Transverse colon (tissue), 4 donors: ENCODE measurements at regions not wholly inside any gene's neighbourhood (a gene's known extent, or its start where the extent isn't known, plus 50 kb on each side); places are given as distances from the start of the nearest gene placed in this dataset.
A peak's percentile ranks its signal among the peaks of the same experiment; 100 is the strongest.

Experiments used
- DNase-seq: peaks from one replicate; pipeline ENCODE4 v3.0.0-alpha.2; 2019
- H3K27ac ChIP-seq, 4 donors: fragments of 200-600 bp; sonication (generic); 2 replicates each; pipeline ENCODE4 v1.5.1; 2016 to 2018; ENCODE audit warnings: inconsistent platforms in 4 of 4
- H3K27me3 ChIP-seq: fragments of 200-600 bp; sonication (generic); 2 replicates; pipeline ENCODE4 v1.5.1; 2017; ENCODE audit warnings: inconsistent platforms
- H3K36me3 ChIP-seq, 4 donors: fragments of 200-600 bp; sonication (generic); 2 replicates each; pipeline ENCODE4 v1.5.1; 2017 to 2019; ENCODE audit warnings: inconsistent platforms in 4 of 4
- H3K4me1 ChIP-seq, 4 donors: fragments of 200-600 bp; sonication (generic); 2 replicates each; pipeline ENCODE4 v1.5.1; 2017 to 2020; ENCODE audit warnings: inconsistent platforms in 4 of 4
- H3K4me3 ChIP-seq, 4 donors: fragments of 200-600 bp; sonication (generic); 1 replicate in 1 of 4; 2 replicates in 3 of 4; pipeline versions ENCODE4 v1.5.1 to v1.6.1; 2017 to 2019; ENCODE audit warnings: inconsistent platforms in 4 of 4
- H3K9me3 ChIP-seq, 2 donors: fragments of 200-600 bp; sonication (generic); 2 replicates each; pipeline ENCODE4 v1.5.1; 2017 to 2019; ENCODE audit warnings: inconsistent platforms in 2 of 2
- CTCF ChIP-seq, 5 experiments: fragments of 200-600 bp in 3 of 5; fragments of 450-650 bp in 2 of 5; sonication (generic) in 3 of 5; IDR thresholded peaks; 1 replicate in 2 of 5; 2 replicates in 3 of 5; pipeline ENCODE4 v1.5.1; 2016 to 2017; ENCODE audit warnings: antibody characterized with exemption in 5 of 5, inconsistent platforms in 3 of 5, mild to moderate bottlenecking in 2 of 5, moderate library complexity in 1 of 5
- EP300 ChIP-seq: sonication (generic); formaldehyde crosslinking; IDR thresholded peaks from one replicate; pipeline ENCODE4 v1.6.1; 2017; ENCODE audit warnings: antibody characterized with exemption, low read depth
- POLR2A ChIP-seq: fragments of 450-650 bp; IDR thresholded peaks from one replicate; pipeline ENCODE4 v1.6.1; 2016; ENCODE audit warnings: antibody characterized with exemption, mild to moderate bottlenecking, moderate library complexity
- POLR2AphosphoS5 ChIP-seq, 3 donors: sonication (generic); formaldehyde crosslinking; IDR thresholded peaks; one replicate each; pipeline ENCODE4 v1.6.1; 2016; ENCODE audit warnings: antibody characterized with exemption in 3 of 3
- WGBS, 2 donors: methylation state at CpG; one replicate each; pipeline ENCODE4 v1.1.5; 2018; ENCODE audit warnings: low coverage in 1 of 2; 5-methylcytosine and 5-hydroxymethylcytosine counted together
- in situ Hi-C, 4 donors: fragments of 200-750 bp; cut with MboI; loops; one replicate each; pipeline versions ENCODE4 v1.15.0 to v1.15.1; 2017; ENCODE audit warnings: low sequenced_read_pairs in 3 of 4, low pct_ligation_motif_present in 1 of 4, low pct_unique_long_range_greater_than_20kb in 1 of 4
- intact Hi-C: fragments of 100-400 bp; cut with DNase I; formaldehyde crosslinking; loops from one replicate; pipeline ENCODE4 v1.15.1; 2023; ENCODE audit warnings: low total_unique reads

- intact Hi-C loops (no loop called here), in situ Hi-C loops (loop anchor here in 2 of 4 donors (5.0 to 10.0 kb wide), 2 partner anchors 114 to 116 kb away; no protein-coding TSS in a partner anchor)
- WGBS, 2 donors: 60 to 76% methylated on average over 7 to 8 of the region's 8 CpGs
- TF ChIP-seq EP300 (no peak), POLR2A (no peak), POLR2AphosphoS5 (IDR thresholded peaks at IDR 0.05) (no peak), CTCF (IDR thresholded peaks at IDR 0.05) (peak; percentile 33 to 52 (median 48))
- Histone ChIP-seq H3K27ac (no peak overlapping the region), H3K36me3 (no peaks in the 10 kb centered on the region), H3K4me1 (no peaks in the 10 kb centered on the region), H3K27me3 (no peaks in the 10 kb centered on the region), H3K4me3 (no peak overlapping the region), H3K9me3 (no peaks in the 10 kb centered on the region)
- peak; percentile 25 for DNase-seq
These were observed 50.5 kb upstream of the LRRC55 start for GRCh38 chr11:57131080-57131790.
